GM12892 (cell line): ENCODE measurements at regions not wholly inside any gene's neighbourhood (a gene's known extent, or its start where the extent isn't known, plus 50 kb on each side); places are given as distances from the start of the nearest gene placed in this dataset.

Source experiments
- POLR2A ChIP-seq: IDR thresholded peaks from 2 replicates; pipeline ENCODE4 v1.6.1; 2011; ENCODE audit warnings: low read depth, low read length, control low read depth
- POLR2AphosphoS5 ChIP-seq: IDR thresholded peaks from 2 replicates; pipeline ENCODE4 v1.6.1; 2011; ENCODE audit warnings: low read depth, low read length, control low read depth
- TAF1 ChIP-seq: IDR thresholded peaks from 2 replicates; pipeline ENCODE4 v1.6.1; 2011; ENCODE audit warnings: low read depth, mild to moderate bottlenecking, control low read depth, low read length, borderline replicate concordance

GRCh38 chr19:29385191-29385795 lies 140.5 kb upstream of the VSTM2B start:
- TF ChIP-seq POLR2AphosphoS5 (no peak), POLR2A (no peak), TAF1 (no peak)
